ENCODE measurements at regions not wholly inside any gene's neighbourhood (a gene's known extent, or its start where the extent isn't known, plus 50 kb on each side); places are given as distances from the start of the nearest gene placed in this dataset.

- Histone ChIP-seq H3K4me3 (ENCODE audit: low read depth in 1 of 2, low read length in 2 of 2) (no peak overlapping the region), H3K36me3 (ENCODE audit: control insufficient read depth in 2 of 2, insufficient read depth in 2 of 2, low read length in 1 of 2) (no peaks in the 10 kb centered on the region), H3K27ac (ENCODE audit: low read depth in 2 of 2, low read length in 1 of 2) (no peak overlapping the region), H3K9me3 (ENCODE audit: control insufficient read depth in 2 of 2, insufficient read depth in 1 of 2, low read depth in 1 of 2, low read length in 1 of 2) (no peaks in the 10 kb centered on the region), H3K27me3 (ENCODE audit: control insufficient read depth in 1 of 2, insufficient read depth in 2 of 2, low read length in 2 of 2) (no peaks in the 10 kb centered on the region), H3K4me1 (ENCODE audit: control insufficient read depth in 2 of 2, insufficient read depth in 2 of 2, low read length in 1 of 2) (no peaks in the 10 kb centered on the region)
Measured at GRCh38 chr14:44168566-44168965, 338.5 kb downstream of the FSCB start.

DNA sequence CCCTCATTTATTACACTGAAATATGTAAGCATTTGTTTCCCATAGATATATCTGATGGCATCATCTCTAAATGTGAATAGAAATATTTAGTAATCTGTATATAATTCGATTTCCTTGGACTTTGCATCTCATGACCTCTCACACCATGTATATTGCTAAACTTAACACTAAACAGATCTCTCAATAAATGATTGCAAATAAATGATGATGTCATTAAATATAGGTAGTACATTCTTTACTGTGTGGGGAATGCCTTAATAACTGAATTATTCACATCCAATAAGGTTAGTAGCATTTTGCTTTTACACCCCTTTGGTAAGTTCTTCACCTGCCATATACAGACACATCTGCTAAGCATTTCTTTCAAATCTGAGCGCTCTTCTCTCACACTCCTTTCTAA lies 340.5 kb downstream of the FSCB start:
- Histone ChIP-seq H3K4me3 (ENCODE audit: low read depth in 1 of 2, low read length in 2 of 2) (no peak overlapping the region), H3K27ac (ENCODE audit: low read depth in 2 of 2, low read length in 1 of 2) (no peak overlapping the region), H3K27me3 (ENCODE audit: control insufficient read depth in 1 of 2, insufficient read depth in 2 of 2, low read length in 2 of 2) (no peaks in the 10 kb centered on the region), H3K4me1 (ENCODE audit: control insufficient read depth in 2 of 2, insufficient read depth in 2 of 2, low read length in 1 of 2) (no peaks in the 10 kb centered on the region), H3K9me3 (ENCODE audit: control insufficient read depth in 2 of 2, insufficient read depth in 1 of 2, low read depth in 1 of 2, low read length in 1 of 2) (peaks cover 0 to 4% of the 10 kb centered on the region in 2 donors), H3K36me3 (ENCODE audit: control insufficient read depth in 2 of 2, insufficient read depth in 2 of 2, low read length in 1 of 2) (no peaks in the 10 kb centered on the region)
- 71 to 76% methylated on average over 2 of the region's 2 CpGs for WGBS, 2 donors

DNA sequence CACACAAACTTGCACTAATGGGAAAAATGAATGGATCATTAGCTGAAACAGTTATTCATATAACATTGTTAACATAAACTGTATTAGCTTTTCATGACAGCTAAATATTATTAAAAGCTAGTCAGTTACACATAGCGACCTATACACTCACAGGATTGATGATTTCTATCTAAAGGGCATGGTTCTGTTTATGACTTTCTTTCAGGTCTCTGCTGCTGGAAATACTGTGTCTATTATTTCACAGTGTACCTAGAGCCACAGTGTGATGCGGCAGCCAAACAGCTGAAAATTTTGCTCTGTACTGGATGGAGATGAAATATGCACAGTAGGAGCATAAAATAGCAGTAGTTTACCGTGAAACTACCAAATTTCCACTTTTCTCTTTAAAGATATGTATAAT lies 341.1 kb downstream of the FSCB start:
- no peak overlapping the region for H3K4me3 ChIP-seq (ENCODE audit: low read depth in 1 of 2, low read length in 2 of 2)
- no peak overlapping the region for H3K27ac ChIP-seq (ENCODE audit: low read depth in 2 of 2, low read length in 1 of 2)
- no peaks in the 10 kb centered on the region for H3K4me1 ChIP-seq (ENCODE audit: control insufficient read depth in 2 of 2, insufficient read depth in 2 of 2, low read length in 1 of 2)
- H3K36me3 ChIP-seq (ENCODE audit: control insufficient read depth in 2 of 2, insufficient read depth in 2 of 2, low read length in 1 of 2) = no peaks in the 10 kb centered on the region
- peaks cover 0 to 4% of the 10 kb centered on the region in 2 donors for H3K9me3 ChIP-seq (ENCODE audit: control insufficient read depth in 2 of 2, insufficient read depth in 1 of 2, low read depth in 1 of 2, low read length in 1 of 2)
- 50 to 62% methylated on average over 3 of the region's 3 CpGs for WGBS, 2 donors
- no peaks in the 10 kb centered on the region for H3K27me3 ChIP-seq (ENCODE audit: control insufficient read depth in 1 of 2, insufficient read depth in 2 of 2, low read length in 2 of 2)

DNA sequence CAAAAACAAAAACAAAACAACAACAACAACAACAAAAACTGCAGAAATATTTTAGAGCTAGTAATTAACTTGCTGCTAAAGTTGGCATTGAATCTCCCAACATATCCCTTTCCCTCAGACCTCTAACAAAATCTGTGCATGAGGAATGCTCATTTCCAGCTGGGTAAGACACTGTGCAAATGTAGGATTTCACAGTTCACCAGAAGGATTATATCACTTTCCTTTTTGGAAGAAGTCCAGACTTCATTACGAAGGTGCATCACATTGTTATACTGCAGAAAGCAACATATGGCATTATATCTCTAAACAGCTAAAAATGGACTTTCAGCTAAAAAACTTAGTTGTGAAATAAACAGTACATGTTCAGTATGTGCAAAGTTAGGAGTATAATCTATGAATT lies 341.8 kb downstream of the FSCB start:
- Histone ChIP-seq H3K4me3 (ENCODE audit: low read depth in 1 of 2, low read length in 2 of 2) (no peak overlapping the region), H3K9me3 (ENCODE audit: control insufficient read depth in 2 of 2, insufficient read depth in 1 of 2, low read depth in 1 of 2, low read length in 1 of 2) (peaks cover 0 to 4% of the 10 kb centered on the region in 2 donors), H3K27ac (ENCODE audit: low read depth in 2 of 2, low read length in 1 of 2) (no peak overlapping the region), H3K36me3 (ENCODE audit: control insufficient read depth in 2 of 2, insufficient read depth in 2 of 2, low read length in 1 of 2) (no peaks in the 10 kb centered on the region), H3K27me3 (ENCODE audit: control insufficient read depth in 1 of 2, insufficient read depth in 2 of 2, low read length in 2 of 2) (no peaks in the 10 kb centered on the region), H3K4me1 (ENCODE audit: control insufficient read depth in 2 of 2, insufficient read depth in 2 of 2, low read length in 1 of 2) (no peaks in the 10 kb centered on the region)
- WGBS, 2 donors = 29 to 34% methylated on average over 1 of the region's 1 CpG

DNA sequence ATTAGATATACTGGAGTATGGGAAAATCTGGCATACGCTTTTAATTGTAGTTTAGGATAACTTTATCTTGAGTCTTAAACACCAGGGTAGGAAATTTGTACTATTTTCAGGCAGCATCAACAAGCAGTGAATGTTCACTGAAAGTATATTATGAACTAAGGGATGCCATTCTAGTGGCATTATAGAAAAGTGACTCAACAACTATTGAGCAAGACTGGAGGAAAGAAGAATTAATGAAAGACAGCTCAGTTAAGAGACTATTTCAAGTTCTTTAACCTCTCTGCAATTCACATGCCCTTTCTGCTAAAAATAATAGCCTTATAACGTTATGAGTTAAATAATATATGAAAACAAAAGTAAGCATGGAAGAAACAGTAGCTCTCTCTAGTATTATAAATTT lies 343.1 kb downstream of the FSCB start:
- Histone ChIP-seq H3K4me3 (ENCODE audit: low read depth in 1 of 2, low read length in 2 of 2) (no peak overlapping the region), H3K36me3 (ENCODE audit: control insufficient read depth in 2 of 2, insufficient read depth in 2 of 2, low read length in 1 of 2) (no peaks in the 10 kb centered on the region), H3K4me1 (ENCODE audit: control insufficient read depth in 2 of 2, insufficient read depth in 2 of 2, low read length in 1 of 2) (no peaks in the 10 kb centered on the region), H3K9me3 (ENCODE audit: control insufficient read depth in 2 of 2, insufficient read depth in 1 of 2, low read depth in 1 of 2, low read length in 1 of 2) (peaks cover 0 to 4% of the 10 kb centered on the region in 2 donors), H3K27me3 (ENCODE audit: control insufficient read depth in 1 of 2, insufficient read depth in 2 of 2, low read length in 2 of 2) (no peaks in the 10 kb centered on the region), H3K27ac (ENCODE audit: low read depth in 2 of 2, low read length in 1 of 2) (no peak overlapping the region)
- WGBS, 2 donors = 68 to 70% methylated on average over 2 of the region's 2 CpGs

GRCh38 chr14:44162197-44162596 lies 344.9 kb downstream of the FSCB start:
- 77 to 79% methylated on average over 5 of the region's 5 CpGs for WGBS, 2 donors
- no peaks in the 10 kb centered on the region for H3K36me3 ChIP-seq (ENCODE audit: control insufficient read depth in 2 of 2, insufficient read depth in 2 of 2, low read length in 1 of 2)
- H3K27me3 ChIP-seq (ENCODE audit: control insufficient read depth in 1 of 2, insufficient read depth in 2 of 2, low read length in 2 of 2) = no peaks in the 10 kb centered on the region
- no peak overlapping the region for H3K4me3 ChIP-seq (ENCODE audit: low read depth in 1 of 2, low read length in 2 of 2)
- peaks cover 0 to 4% of the 10 kb centered on the region in 2 donors for H3K9me3 ChIP-seq (ENCODE audit: control insufficient read depth in 2 of 2, insufficient read depth in 1 of 2, low read depth in 1 of 2, low read length in 1 of 2)
- no peaks in the 10 kb centered on the region for H3K4me1 ChIP-seq (ENCODE audit: control insufficient read depth in 2 of 2, insufficient read depth in 2 of 2, low read length in 1 of 2)
- H3K27ac ChIP-seq (ENCODE audit: low read depth in 2 of 2, low read length in 1 of 2) = no peak overlapping the region

DNA sequence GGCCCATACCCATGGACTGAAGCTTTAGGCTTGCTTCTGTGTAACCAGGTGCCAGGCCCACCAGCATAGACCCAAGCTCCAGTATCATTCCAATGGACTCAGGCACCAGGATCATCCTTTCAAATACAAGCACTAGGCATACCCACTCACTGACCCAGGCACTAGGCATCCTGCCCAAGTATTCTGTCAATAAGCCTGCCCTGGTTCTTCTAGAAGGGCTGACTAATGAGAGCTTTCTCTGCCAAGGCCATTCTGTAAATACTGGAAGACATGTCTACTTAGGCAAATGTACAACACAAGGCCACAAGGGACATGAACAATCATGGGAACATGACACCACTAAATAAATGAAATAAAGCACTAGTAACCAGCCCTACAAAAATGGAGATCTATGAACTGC lies 352.2 kb downstream of the FSCB start:
- Histone ChIP-seq H3K9me3 (ENCODE audit: control insufficient read depth in 2 of 2, insufficient read depth in 1 of 2, low read depth in 1 of 2, low read length in 1 of 2) (peaks cover 0 to 4% of the 10 kb centered on the region in 2 donors), H3K4me1 (ENCODE audit: control insufficient read depth in 2 of 2, insufficient read depth in 2 of 2, low read length in 1 of 2) (no peaks in the 10 kb centered on the region), H3K27ac (ENCODE audit: low read depth in 2 of 2, low read length in 1 of 2) (no peak overlapping the region), H3K4me3 (ENCODE audit: low read depth in 1 of 2, low read length in 2 of 2) (no peak overlapping the region), H3K27me3 (ENCODE audit: control insufficient read depth in 1 of 2, insufficient read depth in 2 of 2, low read length in 2 of 2) (no peaks in the 10 kb centered on the region), H3K36me3 (ENCODE audit: control insufficient read depth in 2 of 2, insufficient read depth in 2 of 2, low read length in 1 of 2) (no peaks in the 10 kb centered on the region)

GRCh38 chr14:44154446-44154845 lies 352.6 kb downstream of the FSCB start:
- WGBS, 2 donors = 93 to 94% methylated on average over 1 of the region's 1 CpG
- H3K9me3 ChIP-seq (ENCODE audit: control insufficient read depth in 2 of 2, insufficient read depth in 1 of 2, low read depth in 1 of 2, low read length in 1 of 2) = peaks cover 0 to 4% of the 10 kb centered on the region in 2 donors
- no peaks in the 10 kb centered on the region for H3K27me3 ChIP-seq (ENCODE audit: control insufficient read depth in 1 of 2, insufficient read depth in 2 of 2, low read length in 2 of 2)
- no peak overlapping the region for H3K4me3 ChIP-seq (ENCODE audit: low read depth in 1 of 2, low read length in 2 of 2)
- no peaks in the 10 kb centered on the region for H3K4me1 ChIP-seq (ENCODE audit: control insufficient read depth in 2 of 2, insufficient read depth in 2 of 2, low read length in 1 of 2)
- no peak overlapping the region for H3K27ac ChIP-seq (ENCODE audit: low read depth in 2 of 2, low read length in 1 of 2)
- H3K36me3 ChIP-seq (ENCODE audit: control insufficient read depth in 2 of 2, insufficient read depth in 2 of 2, low read length in 1 of 2) = no peaks in the 10 kb centered on the region

DNA sequence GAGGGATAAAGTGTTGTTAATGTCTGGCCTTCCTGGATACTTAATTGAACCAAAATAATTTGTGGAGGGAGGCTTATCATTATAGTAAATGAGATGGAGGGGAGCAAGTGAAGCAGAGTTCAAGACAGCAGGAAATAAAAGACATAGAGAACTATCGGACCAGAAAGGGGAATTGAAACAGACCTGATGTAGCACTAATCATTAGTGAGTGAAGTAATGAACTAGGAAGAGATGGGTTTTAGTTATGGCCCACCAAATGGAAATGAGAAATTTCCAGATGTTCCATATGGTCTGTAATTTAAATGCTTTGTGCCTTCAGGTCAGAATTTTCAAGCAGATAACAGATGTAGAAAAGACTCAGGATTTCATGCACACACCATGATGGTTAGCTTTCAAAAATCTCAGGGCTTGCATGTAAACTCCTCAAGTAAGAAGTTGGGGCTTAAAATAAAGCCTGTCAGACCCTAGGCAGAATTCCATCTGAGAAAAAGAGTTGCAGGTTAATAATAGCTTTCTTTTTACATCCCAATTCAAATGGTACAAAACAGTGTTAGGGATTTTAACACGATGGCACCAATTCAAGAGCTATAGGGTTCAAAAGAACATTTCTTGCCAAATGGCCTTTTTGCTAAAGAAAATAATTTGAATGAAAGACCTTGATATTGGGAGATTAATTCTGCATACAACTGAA lies 355.8 kb downstream of the FSCB start:
- H3K27ac ChIP-seq (ENCODE audit: low read depth in 2 of 2, low read length in 1 of 2) = no peak overlapping the region
- H3K27me3 ChIP-seq (ENCODE audit: control insufficient read depth in 1 of 2, insufficient read depth in 2 of 2, low read length in 2 of 2) = no peaks in the 10 kb centered on the region
- H3K9me3 ChIP-seq (ENCODE audit: control insufficient read depth in 2 of 2, insufficient read depth in 1 of 2, low read depth in 1 of 2, low read length in 1 of 2) = peaks cover 0 to 4% of the 10 kb centered on the region in 2 donors
- H3K36me3 ChIP-seq (ENCODE audit: control insufficient read depth in 2 of 2, insufficient read depth in 2 of 2, low read length in 1 of 2) = no peaks in the 10 kb centered on the region
- no peaks in the 10 kb centered on the region for H3K4me1 ChIP-seq (ENCODE audit: control insufficient read depth in 2 of 2, insufficient read depth in 2 of 2, low read length in 1 of 2)
- H3K4me3 ChIP-seq (ENCODE audit: low read depth in 1 of 2, low read length in 2 of 2) = no peak overlapping the region
- WGBS, 2 donors = 63 to 74% methylated on average over 2 of the region's 2 CpGs

DNA sequence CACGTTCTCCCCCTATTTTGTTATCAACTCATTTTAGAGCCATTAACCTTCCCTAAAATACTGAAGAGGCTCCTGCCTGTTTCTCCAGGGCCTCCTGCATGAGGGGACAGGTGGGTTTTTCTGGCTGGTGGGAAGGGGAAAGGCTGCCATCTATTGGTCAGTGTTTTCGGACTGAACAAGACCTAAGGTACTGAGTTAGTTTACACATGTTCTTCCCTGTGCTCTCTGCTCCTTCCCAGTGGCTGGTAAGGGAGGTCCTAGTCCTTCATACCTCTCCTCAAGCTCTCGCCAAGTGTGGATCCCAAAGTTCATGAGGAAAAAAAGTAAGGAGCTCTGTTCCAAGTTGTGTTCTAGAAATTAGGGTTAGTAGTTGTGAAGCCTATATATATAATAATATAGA lies 357.5 kb downstream of the FSCB start:
- Histone ChIP-seq H3K4me3 (ENCODE audit: low read depth in 1 of 2, low read length in 2 of 2) (no peak overlapping the region), H3K36me3 (ENCODE audit: control insufficient read depth in 2 of 2, insufficient read depth in 2 of 2, low read length in 1 of 2) (no peaks in the 10 kb centered on the region), H3K27me3 (ENCODE audit: control insufficient read depth in 1 of 2, insufficient read depth in 2 of 2, low read length in 2 of 2) (no peaks in the 10 kb centered on the region), H3K27ac (ENCODE audit: low read depth in 2 of 2, low read length in 1 of 2) (no peak overlapping the region), H3K4me1 (ENCODE audit: control insufficient read depth in 2 of 2, insufficient read depth in 2 of 2, low read length in 1 of 2) (no peaks in the 10 kb centered on the region), H3K9me3 (ENCODE audit: control insufficient read depth in 2 of 2, insufficient read depth in 1 of 2, low read depth in 1 of 2, low read length in 1 of 2) (peaks cover 0 to 3% of the 10 kb centered on the region in 2 donors)
- 35% methylated on average over 3 of the region's 3 CpGs for WGBS, 2 donors

All from esophagus (tissue), 2 donors.